Thyroid gland (tissue), 4 donors: ENCODE measurements at regions not wholly inside any gene's neighbourhood (a gene's known extent, or its start where the extent isn't known, plus 50 kb on each side); places are given as distances from the start of the nearest gene placed in this dataset.

Experiments
- DNase-seq, 2 donors: peaks; one replicate each; pipeline ENCODE4 v3.0.0-alpha.2; 2019
- H3K27ac ChIP-seq, 3 donors: fragments of 200-600 bp; sonication (generic); 1 replicate in 2 of 3; 2 replicates in 1 of 3; pipeline ENCODE4 v1.5.1; 2016 to 2019; ENCODE audit warnings: mild to moderate bottlenecking in 1 of 3, moderate library complexity in 1 of 3
- H3K27me3 ChIP-seq: fragments of 200-600 bp; sonication (generic); one replicate; pipeline ENCODE4 v1.5.1; 2019
- H3K36me3 ChIP-seq, 2 donors: fragments of 200-600 bp; sonication (generic); one replicate each; pipeline ENCODE4 v1.5.1; 2016 to 2019
- H3K4me1 ChIP-seq, 2 donors: fragments of 200-600 bp; sonication (generic); one replicate each; pipeline ENCODE4 v1.5.1; 2017 to 2019
- H3K4me3 ChIP-seq, 3 donors: fragments of 200-600 bp; sonication (generic); replicated peaks in 1 of 3; 1 replicate in 2 of 3; 2 replicates in 1 of 3; pipeline ENCODE4 v1.5.1; 2016; ENCODE audit warnings: mild to moderate bottlenecking in 1 of 3
- H3K9me3 ChIP-seq: fragments of 200-600 bp; sonication (generic); one replicate; pipeline ENCODE4 v1.5.1; 2017
- POLR2A ChIP-seq, 2 donors: fragments of 450-650 bp; IDR thresholded peaks; one replicate each; pipeline ENCODE4 v1.6.1; 2017; ENCODE audit warnings: antibody characterized with exemption in 2 of 2, mild to moderate bottlenecking in 2 of 2, moderate library complexity in 1 of 2
- WGBS, 2 donors: methylation state at CpG; one replicate each; pipeline ENCODE4 v1.1.5; 2017; 5-methylcytosine and 5-hydroxymethylcytosine counted together
- intact Hi-C: fragments of 100-400 bp; cut with DNase I; formaldehyde crosslinking; loops from one replicate; pipeline ENCODE4 v1.15.1; 2023
- TF ChIP-seq, protein P1 (sequence below), 6 experiments: fragments of 200-600 bp in 3 of 6; fragments of 450-650 bp in 3 of 6; sonication (generic) in 3 of 6; IDR thresholded peaks; one replicate each; pipeline ENCODE4 v1.5.1; 2016 to 2019; ENCODE audit warnings: antibody characterized with exemption in 6 of 6, mild to moderate bottlenecking in 2 of 6, inconsistent platforms in 1 of 6, moderate library complexity in 1 of 6

DNA sequence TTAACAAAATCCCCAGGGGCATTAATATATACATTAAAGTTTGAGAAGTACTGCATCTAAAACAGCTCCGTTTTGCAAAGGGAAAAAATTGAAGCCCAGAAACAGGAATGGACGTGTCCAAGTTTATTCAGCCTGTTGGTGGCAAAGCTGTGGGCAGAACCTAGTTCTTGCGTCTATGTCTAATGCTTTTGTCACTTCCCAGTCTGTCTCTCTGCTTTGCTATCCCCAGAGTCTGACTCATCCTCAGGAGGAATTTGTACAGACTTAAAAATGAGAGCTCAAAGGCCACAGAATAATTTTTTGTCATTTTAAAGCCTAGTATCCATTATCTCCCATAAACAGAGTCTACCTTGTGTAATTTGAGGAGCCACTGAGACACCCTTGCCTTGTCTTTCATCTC is 330.9 kb upstream of the GRIA1 start:
- Histone ChIP-seq H3K36me3 (no peaks in the 10 kb centered on the region), H3K27ac (no peak overlapping the region), H3K9me3 (no peaks in the 10 kb centered on the region), H3K4me3 (no peak overlapping the region), H3K4me1 (no peaks in the 10 kb centered on the region), H3K27me3 (no peaks in the 10 kb centered on the region)
- intact Hi-C loops = no loop called here
- DNase-seq = no peak
- TF ChIP-seq POLR2A (IDR thresholded peaks at IDR 0.05) = no peak
- TF ChIP-seq, protein P1, sequence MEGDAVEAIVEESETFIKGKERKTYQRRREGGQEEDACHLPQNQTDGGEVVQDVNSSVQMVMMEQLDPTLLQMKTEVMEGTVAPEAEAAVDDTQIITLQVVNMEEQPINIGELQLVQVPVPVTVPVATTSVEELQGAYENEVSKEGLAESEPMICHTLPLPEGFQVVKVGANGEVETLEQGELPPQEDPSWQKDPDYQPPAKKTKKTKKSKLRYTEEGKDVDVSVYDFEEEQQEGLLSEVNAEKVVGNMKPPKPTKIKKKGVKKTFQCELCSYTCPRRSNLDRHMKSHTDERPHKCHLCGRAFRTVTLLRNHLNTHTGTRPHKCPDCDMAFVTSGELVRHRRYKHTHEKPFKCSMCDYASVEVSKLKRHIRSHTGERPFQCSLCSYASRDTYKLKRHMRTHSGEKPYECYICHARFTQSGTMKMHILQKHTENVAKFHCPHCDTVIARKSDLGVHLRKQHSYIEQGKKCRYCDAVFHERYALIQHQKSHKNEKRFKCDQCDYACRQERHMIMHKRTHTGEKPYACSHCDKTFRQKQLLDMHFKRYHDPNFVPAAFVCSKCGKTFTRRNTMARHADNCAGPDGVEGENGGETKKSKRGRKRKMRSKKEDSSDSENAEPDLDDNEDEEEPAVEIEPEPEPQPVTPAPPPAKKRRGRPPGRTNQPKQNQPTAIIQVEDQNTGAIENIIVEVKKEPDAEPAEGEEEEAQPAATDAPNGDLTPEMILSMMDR (IDR thresholded peaks at IDR 0.05) = no peak
- WGBS, 2 donors = 43 to 47% methylated on average over 3 of the region's 3 CpGs

DNA sequence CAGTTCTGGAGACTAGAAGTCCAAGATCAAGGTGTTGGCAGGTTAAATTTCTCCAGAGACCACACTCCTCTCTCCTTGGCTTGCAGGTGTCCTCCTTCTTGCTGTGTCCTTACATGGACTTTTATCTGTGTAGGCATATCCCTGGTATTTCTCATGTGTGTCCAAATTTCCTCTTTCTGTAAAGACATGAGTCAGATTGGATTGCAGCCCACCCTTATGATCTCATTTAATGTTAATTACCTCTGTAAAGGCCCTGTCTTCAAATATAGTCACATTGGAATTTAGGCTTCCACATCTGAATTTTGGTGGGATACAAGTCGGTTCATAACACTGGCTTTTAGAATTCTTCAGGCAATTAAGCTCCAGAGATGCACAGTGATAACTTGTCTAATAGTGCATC is 322.2 kb upstream of the GRIA1 start:
- Histone ChIP-seq H3K9me3 (no peaks in the 10 kb centered on the region), H3K4me1 (no peaks in the 10 kb centered on the region), H3K36me3 (no peaks in the 10 kb centered on the region), H3K4me3 (no peak overlapping the region), H3K27ac (no peak overlapping the region), H3K27me3 (no peaks in the 10 kb centered on the region)
- 79 to 94% methylated on average over 1 of the region's 1 CpG for WGBS, 2 donors
- TF ChIP-seq, protein P1 (IDR thresholded peaks at IDR 0.05) = no peak
- no peak for TF ChIP-seq POLR2A (IDR thresholded peaks at IDR 0.05)
- intact Hi-C loops = no loop called here
- DNase-seq = no peak

DNA sequence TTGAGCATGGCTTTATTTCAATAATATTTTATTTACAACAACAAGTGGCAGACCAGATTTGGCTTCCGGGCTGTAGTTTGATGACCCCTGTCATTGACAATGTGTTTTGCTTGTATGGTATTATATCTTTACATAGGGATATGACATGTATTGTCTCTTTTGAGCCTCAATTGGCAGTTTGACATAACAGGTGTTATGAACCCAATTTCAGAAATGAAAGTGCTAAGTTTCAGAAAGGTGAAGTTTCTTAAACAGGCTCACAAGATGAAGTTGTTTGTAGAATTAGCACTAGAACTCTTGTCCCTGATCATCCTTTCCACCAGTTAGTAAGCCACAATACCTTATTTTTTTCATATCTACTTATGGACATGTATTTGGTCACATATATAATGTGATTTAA is 303.0 kb upstream of the GRIA1 start:
- Histone ChIP-seq H3K27me3 (no peaks in the 10 kb centered on the region), H3K9me3 (no peaks in the 10 kb centered on the region), H3K27ac (no peak overlapping the region), H3K4me1 (no peaks in the 10 kb centered on the region), H3K36me3 (no peaks in the 10 kb centered on the region), H3K4me3 (no peak overlapping the region)
- intact Hi-C loops = no loop called here
- TF ChIP-seq, protein P1 (IDR thresholded peaks at IDR 0.05) = no peak
- no peak for TF ChIP-seq POLR2A (IDR thresholded peaks at IDR 0.05)
- WGBS, 2 donors = 100% methylated on average over 1 of the region's 1 CpG
- DNase-seq = no peak

DNA sequence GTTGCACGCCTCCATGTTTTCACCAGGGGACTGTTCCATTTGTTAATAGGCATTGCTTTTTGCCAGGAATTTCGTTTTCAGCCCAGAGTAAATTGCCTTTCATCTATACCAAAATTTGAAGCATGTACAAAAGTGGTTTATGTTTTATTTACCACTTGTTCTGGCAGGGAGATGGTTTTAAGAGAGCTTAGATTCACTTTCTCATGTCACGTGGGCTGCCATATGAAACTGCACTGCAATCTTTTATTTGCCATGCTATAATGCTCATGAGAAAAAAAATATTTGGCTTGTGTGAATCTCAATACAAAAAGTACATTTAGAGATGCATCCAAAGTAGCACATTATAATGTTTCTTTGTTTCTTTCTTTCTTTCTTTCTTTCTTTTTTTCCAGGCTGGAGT is 284.1 kb upstream of the GRIA1 start:
- no peak for DNase-seq
- Histone ChIP-seq H3K9me3 (no peaks in the 10 kb centered on the region), H3K4me3 (no peak overlapping the region), H3K4me1 (no peaks in the 10 kb centered on the region), H3K36me3 (no peaks in the 10 kb centered on the region), H3K27me3 (no peaks in the 10 kb centered on the region), H3K27ac (no peak overlapping the region)
- intact Hi-C loops = no loop called here
- 59 to 76% methylated on average over 3 of the region's 3 CpGs for WGBS, 2 donors
- TF ChIP-seq, protein P1 (IDR thresholded peaks at IDR 0.05) = no peak
- no peak for TF ChIP-seq POLR2A (IDR thresholded peaks at IDR 0.05)

DNA sequence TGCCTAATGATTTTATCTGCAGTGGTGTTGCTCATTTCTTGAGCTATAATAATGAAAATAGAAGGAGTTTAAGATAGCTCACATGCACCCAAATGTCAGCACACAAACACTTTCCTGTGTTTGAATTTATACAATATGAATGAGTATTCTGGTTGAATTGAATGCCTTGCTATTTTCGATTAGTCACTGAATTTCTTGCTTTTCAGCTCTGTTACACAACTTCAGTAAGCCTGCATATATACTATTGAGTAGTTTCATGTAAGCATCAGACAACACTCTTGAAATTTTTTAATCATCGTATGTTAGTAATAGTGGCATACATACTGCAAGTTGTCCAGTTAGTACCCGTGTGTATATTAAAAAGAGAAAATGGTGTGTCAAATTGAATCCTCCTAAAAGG is 281.5 kb upstream of the GRIA1 start:
- no peak overlapping the region for H3K4me3 ChIP-seq
- TF ChIP-seq, protein P1 (IDR thresholded peaks at IDR 0.05) = no peak
- TF ChIP-seq POLR2A (IDR thresholded peaks at IDR 0.05) = no peak
- no peaks in the 10 kb centered on the region for H3K4me1 ChIP-seq
- intact Hi-C loops = no loop called here
- H3K36me3 ChIP-seq = no peaks in the 10 kb centered on the region
- 88 to 92% methylated on average over 3 of the region's 3 CpGs for WGBS, 2 donors
- no peak overlapping the region for H3K27ac ChIP-seq
- no peak for DNase-seq
- no peaks in the 10 kb centered on the region for H3K9me3 ChIP-seq
- H3K27me3 ChIP-seq = no peaks in the 10 kb centered on the region
